GM12801 (cell line): ENCODE measurements at regions not wholly inside any gene's neighbourhood (a gene's known extent, or its start where the extent isn't known, plus 50 kb on each side); places are given as distances from the start of the nearest gene placed in this dataset.

ENCODE experiments used
- CTCF ChIP-seq: IDR thresholded peaks from one replicate; pipeline ENCODE4 v1.5.1; 2011; ENCODE audit warnings: control low read depth; ENCODE audit not compliant: insufficient read length; ENCODE audit errors: extremely low read depth

- no peak for TF ChIP-seq CTCF
Observed at GRCh38 chr2:37730037-37730818, 58.8 kb upstream of the CDC42EP3 start.

- TF ChIP-seq CTCF: no peak
Observed at GRCh38 chr2:37733251-37733650, 61.8 kb upstream of the CDC42EP3 start.

GRCh38 chr2:37737507-37737906, 66.1 kb upstream of the CDC42EP3 start:
- TF ChIP-seq CTCF: no peak

GRCh38 chr2:37738266-37738885, 66.9 kb upstream of the CDC42EP3 start:
- no peak for TF ChIP-seq CTCF

- TF ChIP-seq CTCF: no peak
Observed at GRCh38 chr2:37739153-37739552, 67.7 kb upstream of the CDC42EP3 start.

- TF ChIP-seq CTCF: no peak
Observed at GRCh38 chr2:37740164-37740739, 68.8 kb upstream of the CDC42EP3 start.

- TF ChIP-seq CTCF: no peak
Observed at GRCh38 chr2:37742286-37742685, 70.8 kb upstream of the CDC42EP3 start.
